GM23248 (cell line): ENCODE measurements at regions not wholly inside any gene's neighbourhood (a gene's known extent, or its start where the extent isn't known, plus 50 kb on each side); places are given as distances from the start of the nearest gene placed in this dataset.

ENCODE experiments used
- EZH2 ChIP-seq: fragments of 200-600 bp; sonication (generic); IDR thresholded peaks from 2 replicates; pipeline ENCODE4 v1.6.1; 2018; ENCODE audit warnings: antibody characterized with exemption, mild to moderate bottlenecking; ENCODE audit not compliant: insufficient read depth, poor library complexity, severe bottlenecking
- EZH2phosphoT487 ChIP-seq: fragments of 200-600 bp; sonication (generic); IDR thresholded peaks from 2 replicates; pipeline ENCODE4 v1.6.1; 2018; ENCODE audit warnings: antibody characterized with exemption, moderate library complexity, mild to moderate bottlenecking, low read depth; ENCODE audit not compliant: insufficient read depth

DNA sequence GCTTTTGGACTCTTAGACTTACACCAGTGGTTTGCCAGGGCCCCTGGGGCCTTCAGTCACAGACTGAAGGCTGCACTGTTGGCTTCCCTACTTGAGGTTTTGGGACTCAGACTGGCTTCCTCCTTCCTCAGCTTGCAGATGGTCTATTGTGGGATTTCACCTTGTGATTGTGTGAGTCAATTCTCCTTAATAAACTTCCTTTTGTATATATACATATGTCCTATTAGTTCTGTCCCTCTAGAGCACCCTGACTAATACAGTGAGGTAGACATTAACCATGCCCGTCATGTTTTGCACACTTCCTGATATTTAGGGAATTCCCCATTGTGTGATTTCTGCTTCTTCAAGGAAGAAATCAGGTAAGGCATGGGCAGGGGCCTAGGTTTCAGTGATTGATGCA lies 147.8 kb upstream of the CA10 start:
- TF ChIP-seq EZH2 (no peak), EZH2phosphoT487 (no peak)
